H1 (cell line): ENCODE measurements at regions not wholly inside any gene's neighbourhood (a gene's known extent, or its start where the extent isn't known, plus 50 kb on each side); places are given as distances from the start of the nearest gene placed in this dataset.

ENCODE experiments used
- RAD21 ChIP-seq, 2 experiments: IDR thresholded peaks in 1 of 2; conservative IDR thresholded peaks in 1 of 2; 2 replicates each; pipeline ENCODE4 v1.6.1; 2011; ENCODE audit warnings: low read depth in 2 of 2, low read length in 2 of 2, improper control_type of control experiment in 1 of 2, inconsistent platforms in 1 of 2, mild to moderate bottlenecking in 1 of 2, moderate library complexity in 1 of 2

DNA sequence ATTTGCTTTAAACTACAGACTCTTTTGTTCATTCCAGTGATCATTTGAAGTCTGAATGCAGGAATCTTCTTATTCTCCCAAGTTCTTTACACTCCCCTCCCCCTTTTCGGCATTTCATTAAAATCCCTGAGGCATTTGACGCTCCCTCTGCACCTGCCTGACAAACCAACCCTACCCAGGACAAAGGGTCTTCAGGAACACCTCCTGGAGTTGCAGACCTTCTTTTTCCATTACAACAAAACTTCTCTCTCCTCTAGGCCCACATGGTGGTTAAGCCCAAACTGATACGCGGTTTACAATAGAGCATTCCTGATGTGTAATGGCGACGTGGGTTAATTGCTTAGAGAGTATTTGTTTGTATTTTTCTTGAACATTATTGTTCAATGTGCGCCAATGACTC, 367.4 kb downstream of the FBXO15 start (continued):
- no peak for TF ChIP-seq RAD21 (IDR thresholded peaks at IDR 0.05 in 1 of 2, conservative IDR thresholded peaks at IDR 0.05 in 1 of 2; ENCODE audit: low read depth in 2 of 2, low read length in 2 of 2)
